ENCODE measurements at regions not wholly inside any gene's neighbourhood (a gene's known extent, or its start where the extent isn't known, plus 50 kb on each side); places are given as distances from the start of the nearest gene placed in this dataset.

- TF ChIP-seq, protein P1, sequence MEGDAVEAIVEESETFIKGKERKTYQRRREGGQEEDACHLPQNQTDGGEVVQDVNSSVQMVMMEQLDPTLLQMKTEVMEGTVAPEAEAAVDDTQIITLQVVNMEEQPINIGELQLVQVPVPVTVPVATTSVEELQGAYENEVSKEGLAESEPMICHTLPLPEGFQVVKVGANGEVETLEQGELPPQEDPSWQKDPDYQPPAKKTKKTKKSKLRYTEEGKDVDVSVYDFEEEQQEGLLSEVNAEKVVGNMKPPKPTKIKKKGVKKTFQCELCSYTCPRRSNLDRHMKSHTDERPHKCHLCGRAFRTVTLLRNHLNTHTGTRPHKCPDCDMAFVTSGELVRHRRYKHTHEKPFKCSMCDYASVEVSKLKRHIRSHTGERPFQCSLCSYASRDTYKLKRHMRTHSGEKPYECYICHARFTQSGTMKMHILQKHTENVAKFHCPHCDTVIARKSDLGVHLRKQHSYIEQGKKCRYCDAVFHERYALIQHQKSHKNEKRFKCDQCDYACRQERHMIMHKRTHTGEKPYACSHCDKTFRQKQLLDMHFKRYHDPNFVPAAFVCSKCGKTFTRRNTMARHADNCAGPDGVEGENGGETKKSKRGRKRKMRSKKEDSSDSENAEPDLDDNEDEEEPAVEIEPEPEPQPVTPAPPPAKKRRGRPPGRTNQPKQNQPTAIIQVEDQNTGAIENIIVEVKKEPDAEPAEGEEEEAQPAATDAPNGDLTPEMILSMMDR (IDR thresholded peaks at IDR 0.05) = no peak
- no peak for TF ChIP-seq POLR2A (IDR thresholded peaks at IDR 0.05)
Observed at GRCh38 chr11:69429716-69430491, 51.6 kb upstream of the LINC01488 start.
